Skin epidermis (tissue), 12 donors: ENCODE measurements at regions not wholly inside any gene's neighbourhood (a gene's known extent, or its start where the extent isn't known, plus 50 kb on each side); places are given as distances from the start of the nearest gene placed in this dataset.

Source experiments
- H3K27ac ChIP-seq, 21 experiments: fragments of 200-600 bp; sonication (generic) in 11 of 21; one replicate each; pipeline ENCODE4 v1.5.0; 2020; ENCODE audit warnings: mild to moderate bottlenecking in 3 of 21, inconsistent platforms in 2 of 21, moderate library complexity in 2 of 21
- H3K4me3 ChIP-seq, 7 experiments: fragments of 200-600 bp; sonication (generic) in 2 of 7; one replicate each; pipeline ENCODE4 v1.5.0; 2020; ENCODE audit warnings: inconsistent platforms in 2 of 7, mild to moderate bottlenecking in 2 of 7, moderate library complexity in 1 of 7

GRCh38 chr10:78155722-78156121, 122.1 kb downstream of the RPS24 start:
- Histone ChIP-seq H3K4me3 (no peak overlapping the region), H3K27ac (no peak overlapping the region)

- Histone ChIP-seq H3K27ac (no peak overlapping the region), H3K4me3 (no peak overlapping the region)
Observed at GRCh38 chr10:78160591-78160990, 126.9 kb downstream of the RPS24 start.

DNA sequence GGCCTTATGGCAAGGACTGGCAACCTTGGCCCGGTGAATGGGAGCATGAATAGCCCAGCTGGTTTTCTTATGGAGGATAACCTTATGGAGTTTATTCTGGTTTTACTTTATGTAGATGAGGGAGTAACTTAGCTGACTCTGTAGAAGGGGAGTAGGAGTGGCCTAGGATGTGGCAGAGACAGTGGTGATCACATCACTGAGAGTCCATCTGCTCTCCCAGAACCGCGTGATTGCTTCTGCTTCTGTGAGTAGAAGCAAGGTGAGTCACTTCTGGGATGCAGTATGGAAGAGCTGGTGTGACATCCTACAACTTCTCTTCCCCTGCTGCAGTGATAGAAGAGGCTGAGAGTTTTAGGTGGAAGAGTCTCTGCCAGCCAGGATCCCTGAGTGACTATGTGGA, 129.2 kb downstream of the RPS24 start:
- no peak overlapping the region for H3K27ac ChIP-seq
- no peak overlapping the region for H3K4me3 ChIP-seq

GRCh38 chr10:78164702-78165101, 131.0 kb downstream of the RPS24 start:
- H3K27ac ChIP-seq = no peak overlapping the region
- H3K4me3 ChIP-seq = no peak overlapping the region

- Histone ChIP-seq H3K27ac (no peak overlapping the region), H3K4me3 (no peak overlapping the region)
Observed at GRCh38 chr10:78165172-78165571, 131.5 kb downstream of the RPS24 start.

GRCh38 chr10:78165617-78166016, 132.0 kb downstream of the RPS24 start:
- H3K4me3 ChIP-seq = no peak overlapping the region
- no peak overlapping the region for H3K27ac ChIP-seq

DNA sequence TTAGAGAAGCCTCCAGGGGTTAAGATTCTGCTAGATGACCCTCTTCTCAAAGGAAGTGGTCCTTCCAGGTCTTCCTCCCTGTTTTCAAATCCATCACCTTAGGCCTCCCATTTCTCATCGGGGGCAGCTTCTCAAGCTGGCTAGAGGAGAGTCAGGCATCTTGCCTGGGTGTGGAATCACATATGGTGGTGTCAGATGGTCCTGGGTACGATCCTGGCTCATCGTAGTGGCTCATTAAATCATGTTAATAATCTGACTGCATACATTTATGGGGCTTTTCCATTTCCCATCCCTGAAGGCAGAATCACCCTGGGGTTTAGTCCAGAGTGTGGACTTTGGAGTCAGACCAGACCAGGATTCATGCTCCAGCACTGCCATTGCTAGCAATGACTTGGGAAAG, 132.6 kb downstream of the RPS24 start:
- no peak overlapping the region for H3K27ac ChIP-seq
- no peak overlapping the region for H3K4me3 ChIP-seq

DNA sequence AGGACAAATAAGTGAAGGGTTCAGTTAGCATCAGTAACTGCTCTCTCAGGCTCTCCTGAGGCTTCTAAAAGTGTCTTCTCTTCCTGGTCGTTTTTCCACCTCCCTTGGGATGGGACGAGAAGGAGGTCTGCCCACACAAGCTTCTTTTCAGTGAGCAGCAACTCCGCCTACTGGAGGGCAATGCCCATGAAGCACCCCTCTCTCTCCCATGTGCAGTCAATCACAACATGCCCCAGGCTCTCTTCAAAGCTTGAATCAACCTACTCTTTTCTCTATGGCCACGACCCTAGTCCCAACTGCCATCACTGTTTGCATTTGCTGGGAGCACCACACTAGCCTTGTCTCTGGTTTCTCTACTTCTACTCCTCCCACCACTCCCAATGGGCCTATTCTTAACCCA, 135.6 kb downstream of the RPS24 start:
- H3K4me3 ChIP-seq = no peak overlapping the region

GRCh38 chr10:78170026-78170475, 136.4 kb downstream of the RPS24 start:
- Histone ChIP-seq H3K27ac (peak overlapping the region in 1 of 21 experiments; percentile 25), H3K4me3 (no peak overlapping the region)

More for the DNA sequence above, 135.6 kb downstream of the RPS24 start:
- H3K27ac ChIP-seq = peak overlapping the region in 1 of 21 experiments; percentile 25

DNA sequence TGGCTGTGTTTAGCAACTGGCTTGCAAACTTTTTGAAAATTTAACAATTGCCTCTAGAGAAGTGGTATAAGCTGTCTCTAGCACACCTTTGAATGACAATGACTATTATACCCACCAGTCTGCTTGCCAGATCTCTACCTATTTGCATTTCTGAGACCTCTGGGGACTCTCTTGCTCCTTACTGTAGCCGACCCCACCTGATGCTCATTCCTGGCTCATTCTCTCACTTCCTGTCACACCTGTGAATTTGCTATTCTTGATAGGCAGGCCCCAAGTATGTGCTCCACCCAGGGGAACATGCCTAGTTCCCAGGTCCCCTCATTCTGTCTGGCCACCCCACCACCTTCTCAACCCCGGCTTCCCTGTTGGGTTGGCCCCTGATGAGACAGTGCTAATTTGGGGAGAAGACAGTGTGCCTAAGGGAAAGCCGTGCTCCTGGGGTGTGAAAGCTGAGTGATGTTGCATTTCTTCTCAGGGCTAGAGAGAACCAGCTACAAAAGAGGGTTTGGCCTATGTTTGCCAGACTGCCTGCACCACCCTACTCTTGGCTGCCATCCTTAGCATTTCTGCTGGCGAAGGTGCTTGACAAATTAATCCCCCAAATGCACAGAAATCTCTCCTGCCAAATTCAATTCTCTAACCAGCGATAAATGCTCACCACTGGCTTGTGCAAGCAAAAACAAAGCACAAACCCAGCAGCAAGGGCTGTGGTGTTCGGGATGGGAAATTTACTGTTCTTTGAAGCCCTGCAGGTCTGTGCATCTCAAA, 138.2 kb downstream of the RPS24 start:
- no peak overlapping the region for H3K27ac ChIP-seq
- no peak overlapping the region for H3K4me3 ChIP-seq

DNA sequence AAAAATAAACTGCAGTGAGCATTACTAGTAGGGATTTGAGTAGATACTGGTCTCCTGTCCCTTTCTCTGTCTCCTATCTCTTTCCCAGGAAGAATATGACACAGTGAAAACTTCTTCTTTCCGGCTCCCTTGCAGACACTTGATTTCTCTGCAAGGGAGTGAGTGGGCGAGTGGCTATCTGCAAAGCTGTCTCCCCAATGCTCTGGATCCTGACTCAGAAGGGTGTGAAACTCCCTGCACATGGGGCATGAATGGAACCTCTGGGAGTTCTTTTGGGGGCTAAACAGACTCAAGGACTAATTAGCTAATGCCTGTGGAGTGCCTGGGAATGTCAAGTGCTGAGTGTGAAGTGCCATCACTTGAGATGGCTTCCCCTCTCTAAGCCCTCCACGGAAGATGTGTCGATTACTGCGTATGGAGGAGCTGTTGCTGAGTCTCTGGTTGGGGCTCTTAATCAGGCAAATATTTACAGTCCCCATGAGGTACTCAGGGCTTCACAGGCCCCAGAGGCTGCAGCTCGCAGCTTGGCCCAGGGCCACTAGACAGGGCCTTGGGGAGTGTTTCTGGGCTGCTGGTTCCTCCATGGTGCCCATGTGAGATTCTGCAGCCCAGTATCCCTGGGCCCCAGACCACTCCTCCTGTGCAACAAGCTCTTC, 139.8 kb downstream of the RPS24 start:
- no peak overlapping the region for H3K4me3 ChIP-seq
- H3K27ac ChIP-seq = no peak overlapping the region

DNA sequence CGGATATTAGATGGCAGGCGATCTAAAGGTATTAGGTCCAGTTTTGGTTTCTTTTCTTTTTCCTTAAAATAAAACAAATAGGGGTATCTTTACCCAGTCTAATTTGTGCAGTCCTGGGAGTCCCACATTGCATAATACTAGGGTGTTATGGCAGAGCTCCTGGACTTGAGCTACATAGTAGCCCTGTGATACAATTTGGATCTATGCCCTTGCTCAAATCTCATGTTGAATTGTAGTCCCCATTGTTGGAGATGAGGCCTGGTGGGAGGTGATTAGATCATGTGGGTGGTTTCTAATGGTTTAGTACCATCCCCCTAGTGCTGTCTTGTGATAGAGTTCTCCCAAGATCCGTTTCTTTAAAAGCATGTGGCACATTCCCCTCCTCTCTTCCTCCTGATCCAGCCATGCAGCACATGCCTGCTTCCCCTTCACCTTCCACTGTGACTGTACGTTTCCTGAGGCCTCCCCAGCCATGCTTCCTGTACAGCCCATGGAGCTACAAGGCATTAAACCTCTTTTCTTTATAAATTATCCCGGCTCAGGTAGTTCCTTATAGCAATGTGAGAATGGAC, 141.9 kb downstream of the RPS24 start:
- Histone ChIP-seq H3K4me3 (no peak overlapping the region), H3K27ac (no peak overlapping the region)

- Histone ChIP-seq H3K4me3 (no peak overlapping the region), H3K27ac (no peak overlapping the region)
Observed at GRCh38 chr10:78176320-78177317, 143.0 kb downstream of the RPS24 start.

DNA sequence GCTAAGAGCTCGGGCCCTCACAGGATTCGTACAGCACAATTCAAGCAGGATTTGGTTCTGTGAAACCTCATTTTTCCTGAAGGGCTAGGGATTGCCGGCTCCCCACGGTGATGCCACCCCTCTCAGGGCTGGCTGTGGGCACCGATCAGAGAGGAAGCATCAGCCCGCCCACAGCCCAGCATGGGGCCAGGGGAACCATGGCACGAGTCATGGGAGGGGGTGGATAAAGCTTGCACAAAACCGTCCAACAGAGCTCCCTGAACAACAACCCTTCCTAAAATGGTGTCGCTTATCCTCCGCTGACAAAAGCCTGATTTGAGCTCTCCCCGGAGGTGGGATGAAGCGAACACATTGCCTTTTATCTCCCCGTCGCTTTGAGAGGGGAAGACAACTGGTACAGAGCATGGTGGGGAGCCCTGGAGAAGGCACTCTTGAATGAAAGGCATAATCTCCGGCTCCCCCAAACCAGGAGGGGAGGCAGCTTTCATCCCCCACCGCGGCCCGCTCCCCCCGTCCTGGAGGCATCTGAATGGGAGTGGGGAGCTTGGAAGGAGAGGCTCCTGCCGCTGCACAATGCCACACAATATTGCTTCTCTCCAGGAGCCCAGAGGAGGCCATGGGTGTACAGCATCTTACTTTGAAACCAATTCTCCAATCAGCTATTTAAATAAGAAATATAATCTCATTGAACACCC, 144.0 kb downstream of the RPS24 start:
- Histone ChIP-seq H3K4me3 (no peak overlapping the region), H3K27ac (no peak overlapping the region)

GRCh38 chr10:78178397-78178796, 144.7 kb downstream of the RPS24 start:
- H3K4me3 ChIP-seq = no peak overlapping the region
- no peak overlapping the region for H3K27ac ChIP-seq

- H3K27ac ChIP-seq = no peak overlapping the region
- no peak overlapping the region for H3K4me3 ChIP-seq
Observed at GRCh38 chr10:78178940-78179339, 145.3 kb downstream of the RPS24 start.

DNA sequence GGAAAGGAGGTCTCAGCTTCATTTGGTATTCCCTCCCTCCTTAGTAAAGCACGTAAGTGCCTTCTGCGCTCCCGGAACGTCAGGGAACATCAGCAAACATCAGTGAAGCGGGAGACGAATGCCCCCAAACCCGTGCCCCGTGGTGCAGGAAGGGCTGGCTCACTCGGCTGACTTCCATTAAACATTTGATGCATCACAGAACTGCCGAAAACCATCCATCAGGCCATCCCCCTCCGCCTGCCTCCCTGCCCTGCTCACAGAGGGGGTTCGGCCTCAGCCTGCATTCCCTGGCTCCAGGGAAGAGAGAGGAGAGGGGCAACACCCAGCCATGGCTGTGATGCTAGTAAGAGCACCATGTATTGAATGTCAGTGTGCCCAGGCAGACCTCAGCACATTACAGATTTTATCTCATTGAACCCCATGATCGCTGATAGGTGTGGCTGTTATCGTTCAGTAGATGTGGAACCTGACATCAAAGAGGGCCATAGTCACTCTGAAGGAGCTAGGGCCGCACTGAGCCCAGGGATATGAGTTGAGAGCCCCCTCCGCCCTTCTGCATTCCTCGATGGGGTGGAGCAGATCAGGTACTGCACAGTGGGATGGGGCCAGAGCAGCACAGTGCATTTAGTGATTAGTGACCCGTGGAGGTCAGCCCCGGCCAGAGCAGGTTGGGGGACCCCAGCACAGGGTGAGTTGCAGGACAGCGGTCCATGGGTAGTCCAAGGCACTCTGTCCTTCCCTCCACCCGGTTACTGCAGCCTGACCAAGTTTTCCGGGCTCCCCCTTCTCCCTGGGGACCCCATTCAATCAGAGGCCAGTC, 146.4 kb downstream of the RPS24 start:
- no peak overlapping the region for H3K27ac ChIP-seq
- no peak overlapping the region for H3K4me3 ChIP-seq

GRCh38 chr10:78181381-78182055, 147.9 kb downstream of the RPS24 start:
- H3K4me3 ChIP-seq = no peak overlapping the region
- no peak overlapping the region for H3K27ac ChIP-seq
